ENCODE measurements at regions not wholly inside any gene's neighbourhood (a gene's known extent, or its start where the extent isn't known, plus 50 kb on each side); places are given as distances from the start of the nearest gene placed in this dataset.

DNA sequence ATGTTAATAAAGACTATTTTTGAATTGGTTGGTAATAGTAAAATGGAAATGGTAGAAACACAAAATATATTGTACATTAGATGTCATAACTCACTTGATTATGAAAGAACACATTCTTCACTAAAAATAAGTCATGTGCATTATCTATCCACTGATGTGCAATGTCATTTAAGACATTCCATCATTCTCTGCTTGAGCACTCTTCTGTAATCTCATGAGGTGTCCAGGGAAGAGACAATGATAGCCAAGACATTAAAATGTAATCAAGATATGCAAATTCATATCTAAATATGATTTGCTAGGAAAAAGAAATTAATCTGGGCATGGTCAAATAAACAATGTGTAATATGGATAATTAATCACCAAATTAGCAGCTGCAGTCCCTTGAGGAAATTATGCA lies 422.5 kb downstream of the BTG1 start:
- Histone ChIP-seq H3K4me1 (ENCODE audit: insufficient read depth) (no peaks in the 10 kb centered on the region), H2AFZ (no peak overlapping the region), H3K36me3 (replicated peaks; ENCODE audit: insufficient read depth, low read depth) (no peaks in the 10 kb centered on the region), H3K79me2 (no peaks in the 10 kb centered on the region), H3K4me2 (no peak overlapping the region), H3K4me3 (no peak overlapping the region), H3K27ac (no peak overlapping the region), H3K9me2 (replicated peaks; ENCODE audit: insufficient read depth) (no peaks in the 10 kb centered on the region), H3K9me3 (ENCODE audit: low read depth) (no peaks in the 10 kb centered on the region), H3K27me3 (no peaks in the 10 kb centered on the region), H4K20me1 (ENCODE audit: insufficient read depth, poor library complexity, severe bottlenecking) (no peaks in the 10 kb centered on the region)
- TF ChIP-seq, protein P1, sequence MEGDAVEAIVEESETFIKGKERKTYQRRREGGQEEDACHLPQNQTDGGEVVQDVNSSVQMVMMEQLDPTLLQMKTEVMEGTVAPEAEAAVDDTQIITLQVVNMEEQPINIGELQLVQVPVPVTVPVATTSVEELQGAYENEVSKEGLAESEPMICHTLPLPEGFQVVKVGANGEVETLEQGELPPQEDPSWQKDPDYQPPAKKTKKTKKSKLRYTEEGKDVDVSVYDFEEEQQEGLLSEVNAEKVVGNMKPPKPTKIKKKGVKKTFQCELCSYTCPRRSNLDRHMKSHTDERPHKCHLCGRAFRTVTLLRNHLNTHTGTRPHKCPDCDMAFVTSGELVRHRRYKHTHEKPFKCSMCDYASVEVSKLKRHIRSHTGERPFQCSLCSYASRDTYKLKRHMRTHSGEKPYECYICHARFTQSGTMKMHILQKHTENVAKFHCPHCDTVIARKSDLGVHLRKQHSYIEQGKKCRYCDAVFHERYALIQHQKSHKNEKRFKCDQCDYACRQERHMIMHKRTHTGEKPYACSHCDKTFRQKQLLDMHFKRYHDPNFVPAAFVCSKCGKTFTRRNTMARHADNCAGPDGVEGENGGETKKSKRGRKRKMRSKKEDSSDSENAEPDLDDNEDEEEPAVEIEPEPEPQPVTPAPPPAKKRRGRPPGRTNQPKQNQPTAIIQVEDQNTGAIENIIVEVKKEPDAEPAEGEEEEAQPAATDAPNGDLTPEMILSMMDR (IDR thresholded peaks at IDR 0.05; ENCODE audit: poor library complexity), result no peak
- no peak for TF ChIP-seq EZH2 (IDR thresholded peaks at IDR 0.05; ENCODE audit: borderline replicate concordance)
- TF ChIP-seq EZH2phosphoT487 (IDR thresholded peaks at IDR 0.05; ENCODE audit: low read depth, severe bottlenecking, unreplicated experiment), result no peak
- DNase-seq (ENCODE audit: low spot score), result no peak

GRCh38 chr12:91722072-91722471 lies 423.6 kb downstream of the BTG1 start:
- Histone ChIP-seq H3K4me1 (ENCODE audit: insufficient read depth) (no peaks in the 10 kb centered on the region), H3K4me3 (no peak overlapping the region)
- TF ChIP-seq, protein P1 (IDR thresholded peaks at IDR 0.05; ENCODE audit: poor library complexity), result no peak
- TF ChIP-seq EZH2phosphoT487 (IDR thresholded peaks at IDR 0.05; ENCODE audit: low read depth, severe bottlenecking, unreplicated experiment), result no peak
- TF ChIP-seq EZH2 (IDR thresholded peaks at IDR 0.05; ENCODE audit: borderline replicate concordance), result no peak

GRCh38 chr12:91721023-91721422 lies 424.6 kb downstream of the BTG1 start:
- H3K9me3 ChIP-seq (ENCODE audit: low read depth), result no peaks in the 10 kb centered on the region
- no peaks in the 10 kb centered on the region for H3K9me2 ChIP-seq (replicated peaks; ENCODE audit: insufficient read depth)
- no peaks in the 10 kb centered on the region for H3K27me3 ChIP-seq
- WGBS (ENCODE audit: low lambda C conversion rate, missing lambda C conversion rate), result 81% methylated on average over 3 of the region's 3 CpGs
- no peaks in the 10 kb centered on the region for H3K4me1 ChIP-seq (ENCODE audit: insufficient read depth)
- H3K4me3 ChIP-seq, result no peak overlapping the region
- H4K20me1 ChIP-seq (ENCODE audit: insufficient read depth, poor library complexity, severe bottlenecking), result no peaks in the 10 kb centered on the region
- H2AFZ ChIP-seq, result no peak overlapping the region
- no peak overlapping the region for H3K4me2 ChIP-seq
- no peaks in the 10 kb centered on the region for H3K36me3 ChIP-seq (replicated peaks; ENCODE audit: insufficient read depth, low read depth)
- no peak overlapping the region for H3K27ac ChIP-seq
- TF ChIP-seq, protein P1 (IDR thresholded peaks at IDR 0.05; ENCODE audit: poor library complexity), result no peak
- TF ChIP-seq EZH2phosphoT487 (IDR thresholded peaks at IDR 0.05; ENCODE audit: low read depth, severe bottlenecking, unreplicated experiment), result no peak
- no peak for TF ChIP-seq EZH2 (IDR thresholded peaks at IDR 0.05; ENCODE audit: borderline replicate concordance)
- no peak for DNase-seq (ENCODE audit: low spot score)
- H3K79me2 ChIP-seq, result no peaks in the 10 kb centered on the region

More at GRCh38 chr12:91722072-91722471, 423.6 kb downstream of the BTG1 start:
- DNase-seq (ENCODE audit: low spot score), result no peak
- no peaks in the 10 kb centered on the region for H3K9me3 ChIP-seq (ENCODE audit: low read depth)
- H3K27me3 ChIP-seq, result no peaks in the 10 kb centered on the region
- no peaks in the 10 kb centered on the region for H3K79me2 ChIP-seq
- H3K9me2 ChIP-seq (replicated peaks; ENCODE audit: insufficient read depth), result no peaks in the 10 kb centered on the region
- no peaks in the 10 kb centered on the region for H4K20me1 ChIP-seq (ENCODE audit: insufficient read depth, poor library complexity, severe bottlenecking)
- H2AFZ ChIP-seq, result no peak overlapping the region
- no peaks in the 10 kb centered on the region for H3K36me3 ChIP-seq (replicated peaks; ENCODE audit: insufficient read depth, low read depth)
- no peak overlapping the region for H3K27ac ChIP-seq
- no peak overlapping the region for H3K4me2 ChIP-seq

GRCh38 chr12:91718326-91718725 lies 427.3 kb downstream of the BTG1 start:
- no peak for TF ChIP-seq EZH2 (IDR thresholded peaks at IDR 0.05; ENCODE audit: borderline replicate concordance)
- TF ChIP-seq, protein P1 (IDR thresholded peaks at IDR 0.05; ENCODE audit: poor library complexity), result no peak
- no peaks in the 10 kb centered on the region for H3K27me3 ChIP-seq
- H2AFZ ChIP-seq, result no peak overlapping the region
- no peak for DNase-seq (ENCODE audit: low spot score)
- H3K4me2 ChIP-seq, result no peak overlapping the region
- no peak overlapping the region for H3K4me3 ChIP-seq
- H3K9me2 ChIP-seq (replicated peaks; ENCODE audit: insufficient read depth), result no peaks in the 10 kb centered on the region
- peaks cover 3% of the 10 kb centered on the region for H3K4me1 ChIP-seq (ENCODE audit: insufficient read depth)
- no peak overlapping the region for H3K27ac ChIP-seq
- H3K36me3 ChIP-seq (replicated peaks; ENCODE audit: insufficient read depth, low read depth), result no peaks in the 10 kb centered on the region
- 86% methylated on average over 2 of the region's 2 CpGs for WGBS (ENCODE audit: low lambda C conversion rate, missing lambda C conversion rate)
- no peaks in the 10 kb centered on the region for H3K9me3 ChIP-seq (ENCODE audit: low read depth)
- no peaks in the 10 kb centered on the region for H3K79me2 ChIP-seq
- no peaks in the 10 kb centered on the region for H4K20me1 ChIP-seq (ENCODE audit: insufficient read depth, poor library complexity, severe bottlenecking)

All from hepatocyte (in vitro differentiated cells).